HFFc6 (cell line): ENCODE measurements at regions not wholly inside any gene's neighbourhood (a gene's known extent, or its start where the extent isn't known, plus 50 kb on each side); places are given as distances from the start of the nearest gene placed in this dataset.

Experiments used
- DNase-seq: peaks from one replicate; pipeline ENCODE4 v3.0.0-alpha.2; 2018
- H3K27ac Mint-ChIP-seq: 2 replicates; pipeline ENCODE4 v1.8.0; 2020; ENCODE audit warnings: mild to moderate bottlenecking, mixed read lengths
- H3K27me3 Mint-ChIP-seq: 2 replicates; pipeline ENCODE4 v1.8.0; 2021; ENCODE audit warnings: mild to moderate bottlenecking, moderate library complexity, mixed read lengths; ENCODE audit not compliant: insufficient read depth
- H3K36me3 Mint-ChIP-seq: 2 replicates; pipeline ENCODE4 v1.8.0; 2021; ENCODE audit warnings: low read depth, mixed read lengths
- H3K4me1 Mint-ChIP-seq: 2 replicates; pipeline ENCODE4 v1.8.0; 2020; ENCODE audit warnings: low read depth, mixed read lengths
- H3K4me3 Mint-ChIP-seq: 2 replicates; pipeline ENCODE4 v1.8.0; 2020; ENCODE audit warnings: mild to moderate bottlenecking, moderate library complexity, mixed read lengths
- H3K9me3 Mint-ChIP-seq: 2 replicates; pipeline ENCODE4 v1.8.0; 2020; ENCODE audit warnings: mild to moderate bottlenecking, mixed read lengths
- CTCF ChIP-seq: fragments of 200-600 bp; sonication (generic); IDR thresholded peaks from 2 replicates; pipeline ENCODE4 v1.5.0; 2021; ENCODE audit warnings: antibody characterized with exemption, mild to moderate bottlenecking

DNA sequence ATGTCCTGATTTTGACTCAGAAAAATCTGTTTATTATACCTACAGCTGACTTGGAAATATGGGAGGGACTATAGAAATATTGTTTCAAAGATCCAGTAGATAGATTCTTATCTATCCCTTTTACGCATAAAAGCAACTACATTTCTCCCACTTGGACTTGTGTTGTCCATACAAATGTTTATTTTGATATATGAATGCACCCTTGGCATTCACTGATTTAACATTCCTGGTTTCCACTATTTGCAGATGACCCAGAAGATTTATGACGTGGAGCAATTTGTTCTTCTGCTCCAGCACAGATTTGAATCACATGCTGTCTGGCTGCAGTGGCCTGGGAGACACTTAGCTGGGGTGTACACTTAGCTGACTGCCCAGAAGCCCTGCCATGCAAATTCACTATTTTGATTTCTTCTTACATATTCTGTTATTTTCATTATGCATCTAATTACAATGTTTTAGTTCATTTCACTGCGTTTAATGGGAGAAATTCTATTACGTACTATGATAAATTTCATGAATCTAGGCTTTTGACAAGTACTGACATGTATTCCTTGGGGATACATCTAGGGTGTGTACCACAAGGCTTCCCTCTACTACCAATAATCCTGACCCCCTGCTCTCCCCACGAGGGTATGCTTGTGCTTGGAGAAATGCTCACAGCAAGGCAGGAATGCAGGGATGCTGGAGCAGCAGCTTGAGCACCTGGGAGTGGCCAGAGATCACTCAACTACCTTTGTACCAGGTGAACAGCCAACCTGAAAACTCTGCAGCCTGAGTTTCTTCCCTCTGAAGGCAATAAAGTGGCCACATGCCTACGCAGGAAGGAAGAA is 223.6 kb upstream of the TBL1XR1 start:
- peak; percentile 77 for DNase-seq
- peak overlapping the region; percentile 57 for H3K27ac Mint-ChIP-seq
- H3K27me3 Mint-ChIP-seq = no peaks in the 10 kb centered on the region; the same call in none of the 2 replicates
- H3K4me1 Mint-ChIP-seq = peaks cover 27% of the 10 kb centered on the region
- H3K36me3 Mint-ChIP-seq = no peaks in the 10 kb centered on the region
- peak overlapping the region; percentile 41; the same call in 1 of the 2 replicates for H3K4me3 Mint-ChIP-seq
- H3K9me3 Mint-ChIP-seq = no peaks in the 10 kb centered on the region
- TF ChIP-seq CTCF = no peak

DNA sequence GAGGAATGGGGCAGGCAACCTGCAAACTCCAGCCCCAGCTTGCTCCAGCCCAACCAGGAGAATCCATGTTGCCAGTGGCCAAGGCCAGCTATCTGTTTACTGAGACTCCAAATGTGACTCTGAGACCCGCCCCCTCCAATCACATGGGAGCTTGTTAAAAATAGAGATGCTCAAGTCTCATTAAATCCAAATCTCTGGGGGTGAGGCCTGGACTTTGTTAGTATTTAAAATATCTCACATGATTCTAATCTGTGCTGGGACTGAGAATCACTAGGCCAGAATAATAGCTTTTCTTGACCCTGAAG is 224.2 kb upstream of the TBL1XR1 start:
- Mint-ChIP-seq H3K4me3 (no peak overlapping the region), H3K27ac (no peak overlapping the region), H3K27me3 (no peaks in the 10 kb centered on the region; the same call in none of the 2 replicates), H3K4me1 (peaks cover 32% of the 10 kb centered on the region), H3K9me3 (no peaks in the 10 kb centered on the region), H3K36me3 (no peaks in the 10 kb centered on the region)
- no peak for TF ChIP-seq CTCF
- no peak for DNase-seq

- Mint-ChIP-seq H3K36me3 (no peaks in the 10 kb centered on the region), H3K4me1 (peaks cover 48% of the 10 kb centered on the region), H3K27me3 (no peaks in the 10 kb centered on the region; the same call in 1 of the 2 replicates), H3K9me3 (no peaks in the 10 kb centered on the region), H3K27ac (no peak overlapping the region), H3K4me3 (no peak overlapping the region)
- no peak for DNase-seq
- no peak for TF ChIP-seq CTCF
Measured at GRCh38 chr3:177424521-177424920, 227.2 kb upstream of the TBL1XR1 start.

GRCh38 chr3:177425042-177425441 is 227.8 kb upstream of the TBL1XR1 start:
- DNase-seq = no peak
- H3K36me3 Mint-ChIP-seq = no peaks in the 10 kb centered on the region
- H3K4me3 Mint-ChIP-seq = no peak overlapping the region

DNA sequence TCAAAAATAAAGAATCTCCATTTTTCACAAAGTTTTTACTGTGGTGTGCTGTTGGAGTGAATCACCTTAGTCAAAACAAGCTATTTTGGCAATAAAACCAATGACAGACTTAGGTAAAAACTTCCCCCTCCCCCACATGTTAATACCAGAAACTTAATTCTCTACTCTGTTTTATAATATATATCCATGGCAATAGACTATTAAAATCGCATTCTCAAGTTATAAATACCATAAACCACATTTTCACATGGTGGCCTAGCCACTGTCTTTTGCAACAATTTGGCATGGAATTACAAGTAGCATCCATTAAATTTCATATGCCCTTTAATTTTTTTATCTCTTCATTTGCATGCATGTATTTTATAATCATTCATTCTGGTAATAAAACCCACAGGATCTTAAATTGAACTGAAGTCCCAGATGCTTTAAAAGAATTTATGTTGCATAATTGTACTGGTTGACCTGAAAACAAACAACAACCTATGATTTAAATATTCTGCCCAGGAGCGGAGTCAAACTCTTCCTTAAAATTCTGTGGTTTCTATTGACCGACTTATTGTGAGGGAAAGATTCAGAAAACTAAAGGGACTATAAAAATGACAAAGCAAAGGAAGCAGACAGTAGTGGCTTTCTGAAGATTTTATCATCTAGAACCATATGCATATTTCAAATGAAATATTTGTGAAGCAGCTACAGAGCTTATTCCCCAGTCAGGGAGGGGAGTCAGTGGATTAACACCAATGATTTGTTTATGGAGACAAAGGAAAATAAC is 229.0 kb upstream of the TBL1XR1 start:
- Mint-ChIP-seq H3K27ac (no peak overlapping the region), H3K9me3 (no peaks in the 10 kb centered on the region), H3K4me3 (no peak overlapping the region), H3K36me3 (no peaks in the 10 kb centered on the region), H3K4me1 (peaks cover 32% of the 10 kb centered on the region), H3K27me3 (no peaks in the 10 kb centered on the region; the same call in 1 of the 2 replicates)
- TF ChIP-seq CTCF = no peak
- no peak for DNase-seq

More at GRCh38 chr3:177425042-177425441, 227.8 kb upstream of the TBL1XR1 start:
- peaks cover 44% of the 10 kb centered on the region for H3K4me1 Mint-ChIP-seq
- H3K9me3 Mint-ChIP-seq = no peaks in the 10 kb centered on the region
- no peaks in the 10 kb centered on the region; the same call in 1 of the 2 replicates for H3K27me3 Mint-ChIP-seq
- H3K27ac Mint-ChIP-seq = no peak overlapping the region
- TF ChIP-seq CTCF = no peak
